HG02623 (cell line): ENCODE measurements at regions not wholly inside any gene's neighbourhood (a gene's known extent, or its start where the extent isn't known, plus 50 kb on each side); places are given as distances from the start of the nearest gene placed in this dataset.
"Not testable (repeated sequence)": the region's sequence is repeated elsewhere in the genome, so short reads cannot be mapped to it uniquely, and the experiment has no call there.

Source experiments
- ATAC-seq: cut with Tn5 transposase; IDR thresholded peaks from one replicate; pipeline ENCODE4 v1.9.1; 2021; ENCODE audit warnings: moderate library complexity; ENCODE audit not compliant: unreplicated experiment

- peak; percentile 52 for ATAC-seq
These were observed 109.3 kb upstream of the IFNE start for GRCh38 chr9:21591221-21592062.

- no peak for ATAC-seq
These were observed 109.9 kb upstream of the IFNE start for GRCh38 chr9:21592063-21592338.

GRCh38 chr9:21597284-21597683, 115.2 kb upstream of the IFNE start:
- no peak for ATAC-seq

GRCh38 chr9:21598749-21599148, 116.6 kb upstream of the IFNE start:
- ATAC-seq, result no peak

GRCh38 chr9:21605489-21605931, 123.4 kb upstream of the IFNE start:
- ATAC-seq, result no peak

GRCh38 chr9:21607576-21607975, 125.5 kb upstream of the IFNE start:
- no peak for ATAC-seq

GRCh38 chr9:21608200-21608599, 126.1 kb upstream of the IFNE start:
- no peak for ATAC-seq

- no peak for ATAC-seq
These were observed 127.4 kb upstream of the IFNE start for GRCh38 chr9:21609506-21609905.

GRCh38 chr9:21611891-21612290, 129.8 kb upstream of the IFNE start:
- ATAC-seq, result no peak

GRCh38 chr9:21615018-21615417, 132.9 kb upstream of the IFNE start:
- no peak for ATAC-seq

- no peak for ATAC-seq
These were observed 133.3 kb upstream of the IFNE start for GRCh38 chr9:21615446-21615845.

- no peak for ATAC-seq
These were observed 134.1 kb upstream of the IFNE start for GRCh38 chr9:21616082-21616778.

- no peak for ATAC-seq
These were observed 142.8 kb upstream of the IFNE start for GRCh38 chr9:21624675-21625644.

- no peak for ATAC-seq
These were observed 144.4 kb upstream of the IFNE start for GRCh38 chr9:21626493-21626892.

GRCh38 chr9:21628954-21629353, 146.8 kb upstream of the IFNE start:
- not testable (repeated sequence) for ATAC-seq

- ATAC-seq, result no peak
These were observed 152.8 kb upstream of the IFNE start for GRCh38 chr9:21634951-21635350.

GRCh38 chr9:21638104-21638503, 156.0 kb upstream of the IFNE start:
- ATAC-seq, result no peak

- no peak for ATAC-seq
These were observed 149.3 kb upstream of the MTAP start for GRCh38 chr9:21653091-21653490.

- no peak for ATAC-seq
These were observed 148.8 kb upstream of the MTAP start for GRCh38 chr9:21653589-21653988.

- ATAC-seq, result no peak
These were observed 145.4 kb upstream of the MTAP start for GRCh38 chr9:21656776-21657674.
